IMR-90 (cell line): ENCODE measurements at regions not wholly inside any gene's neighbourhood (a gene's known extent, or its start where the extent isn't known, plus 50 kb on each side); places are given as distances from the start of the nearest gene placed in this dataset.

Experiments used
- ATAC-seq: fragments of 200-7000 bp; cut with Tn5 transposase; 2 replicates; pipeline ENCODE4 v1.9.1; 2020; ENCODE audit warnings: low read depth, mild to moderate bottlenecking, moderate library complexity
- BruUV-seq: library from RNA; stranded (reverse); fragments of 400-500 nt; replicated peaks from 2 replicates; lab custom pipeline; 2021; lab: Mats Ljungman, UMichigan
- CTCF ChIA-PET: fragments of 300-600 bp; formaldehyde crosslinking; extraction: SDS; loops from one replicate; lab custom pipeline; 2021; ENCODE audit warnings: antibody characterized with exemption; lab: Yijun Ruan, JAX
- POLR2A ChIA-PET: fragments of 300-600 bp; sonication (Branson Sonifier 250); formaldehyde crosslinking; loops from one replicate; lab custom pipeline; 2022; ENCODE audit warnings: antibody characterized with exemption; ENCODE audit not compliant: unreplicated experiment; lab: Charles Lee
- DNase-seq: peaks from one replicate; pipeline ENCODE4 v3.0.0; 2013
- H2AFZ ChIP-seq: replicated peaks from 2 replicates; pipeline ENCODE3; 2013; ENCODE audit warnings: low read length, mild to moderate bottlenecking; ENCODE audit not compliant: poor library complexity
- H2AK5ac ChIP-seq: 2 replicates; pipeline ENCODE4 v1.6.1; 2013; ENCODE audit warnings: low read depth, low read length, inconsistent platforms
- H2AK9ac ChIP-seq: replicated peaks from 2 replicates; pipeline ENCODE3; 2013; ENCODE audit warnings: mild to moderate bottlenecking, low read depth, low read length, moderate library complexity; ENCODE audit not compliant: poor library complexity
- H2BK120ac ChIP-seq: 2 replicates; pipeline ENCODE4 v1.6.1; 2013; ENCODE audit warnings: low read depth, low read length, inconsistent platforms
- H2BK15ac ChIP-seq: 3 replicates; pipeline ENCODE4 v1.6.1; 2013; ENCODE audit warnings: low read depth, low read length, inconsistent platforms
- H2BK20ac ChIP-seq: 2 replicates; pipeline ENCODE4 v1.6.1; 2013; ENCODE audit warnings: low read depth, mild to moderate bottlenecking, inconsistent platforms, low read length, moderate library complexity
- H2BK5ac ChIP-seq: 2 replicates; pipeline ENCODE4 v1.6.1; 2013; ENCODE audit warnings: mild to moderate bottlenecking, low read depth, low read length, inconsistent platforms; ENCODE audit not compliant: poor library complexity, severe bottlenecking
- H3K14ac ChIP-seq: replicated peaks from 2 replicates; pipeline ENCODE4 v1.6.1; 2013; ENCODE audit warnings: low read depth, low read length, inconsistent platforms
- H3K18ac ChIP-seq: 2 replicates; pipeline ENCODE4 v1.6.1; 2013; ENCODE audit warnings: low read depth, low read length, control low read depth
- H3K23ac ChIP-seq: 2 replicates; pipeline ENCODE4 v1.6.1; 2013; ENCODE audit warnings: low read depth, low read length, inconsistent platforms
- H3K27ac ChIP-seq: 2 replicates; pipeline ENCODE4 v1.5.1; 2013; ENCODE audit warnings: mild to moderate bottlenecking, control low read depth, low read length; ENCODE audit not compliant: insufficient read depth
- H3K27me3 ChIP-seq: 2 replicates; pipeline ENCODE4 v1.6.1; 2013; ENCODE audit warnings: low read length; ENCODE audit not compliant: control insufficient read depth, insufficient read depth
- H3K36me3 ChIP-seq: 2 replicates; pipeline ENCODE4 v1.6.1; 2013; ENCODE audit warnings: low read length, mixed read lengths; ENCODE audit not compliant: control insufficient read depth, insufficient read depth
- H3K4ac ChIP-seq: 2 replicates; pipeline ENCODE4 v1.6.1; 2013; ENCODE audit warnings: low read depth, low read length, inconsistent platforms
- H3K4me1 ChIP-seq: 2 replicates; pipeline ENCODE4 v1.6.1; 2013; ENCODE audit warnings: low read length, mixed read lengths; ENCODE audit not compliant: control insufficient read depth, insufficient read depth
- H3K4me2 ChIP-seq: 2 replicates; pipeline ENCODE4 v1.6.1; 2013; ENCODE audit warnings: low read depth, mild to moderate bottlenecking, control low read depth, low read length, moderate library complexity
- H3K4me3 ChIP-seq: 2 replicates; pipeline ENCODE4 v1.5.1; 2013; ENCODE audit warnings: low read depth, mild to moderate bottlenecking, control low read depth, low read length, moderate library complexity; ENCODE audit not compliant: insufficient read depth
- H3K56ac ChIP-seq: 2 replicates; pipeline ENCODE4 v1.6.1; 2013; ENCODE audit warnings: low read length, inconsistent platforms; ENCODE audit not compliant: insufficient read depth; ENCODE audit errors: extremely low read depth
- H3K79me1 ChIP-seq, 2 experiments: 2 replicates each; pipeline ENCODE4 v1.6.1; 2013; ENCODE audit warnings: low read length in 2 of 2, inconsistent platforms in 1 of 2, low read depth in 1 of 2
- H3K9ac ChIP-seq: 2 replicates; pipeline ENCODE4 v1.6.1; 2013; ENCODE audit warnings: low read depth, low read length, control low read depth
- H3K9me1 ChIP-seq: 2 replicates; pipeline ENCODE4 v1.6.1; 2013; ENCODE audit warnings: low read length, inconsistent platforms; ENCODE audit not compliant: insufficient read depth
- H3K9me3 ChIP-seq: 2 replicates; pipeline ENCODE4 v1.6.1; 2013; ENCODE audit warnings: low read length; ENCODE audit not compliant: control insufficient read depth, insufficient read depth
- H4K20me1 ChIP-seq: 2 replicates; pipeline ENCODE4 v1.6.1; 2013; ENCODE audit warnings: low read length, inconsistent platforms; ENCODE audit not compliant: insufficient read depth
- H4K5ac ChIP-seq: 2 replicates; pipeline ENCODE4 v1.6.1; 2013; ENCODE audit warnings: mild to moderate bottlenecking, low read depth, low read length, control low read depth
- H4K8ac ChIP-seq, 2 experiments: 2 replicates each; pipeline ENCODE4 v1.6.1; 2013; ENCODE audit warnings: low read depth in 2 of 2, low read length in 2 of 2, control low read depth in 1 of 2, inconsistent platforms in 1 of 2
- H4K91ac ChIP-seq: 2 replicates; pipeline ENCODE4 v1.6.1; 2013; ENCODE audit warnings: low read depth, low read length, inconsistent platforms; ENCODE audit not compliant: insufficient read depth
- BHLHE40 ChIP-seq: fragments of 150-350 bp; IDR thresholded peaks from 2 replicates; pipeline ENCODE4 v1.6.1; 2016; ENCODE audit warnings: mild to moderate bottlenecking, low read depth, low read length
- CEBPB ChIP-seq: IDR thresholded peaks from 2 replicates; pipeline ENCODE4 v1.6.1; 2012; ENCODE audit warnings: low read depth, low read length, improper control_type of control experiment
- CHD1 ChIP-seq: IDR thresholded peaks from 2 replicates; pipeline ENCODE4 v1.6.1; 2012; ENCODE audit warnings: low read depth, low read length, improper control_type of control experiment
- CTCF ChIP-seq: conservative IDR thresholded peaks from 2 replicates; pipeline ENCODE4 v1.5.1; 2012; ENCODE audit warnings: mild to moderate bottlenecking, low read depth, low read length, improper control_type of control experiment
- ELK1 ChIP-seq: fragments of 150-350 bp; IDR thresholded peaks from 2 replicates; pipeline ENCODE4 v1.6.1; 2016; ENCODE audit warnings: low read depth, mild to moderate bottlenecking, low read length, moderate library complexity, borderline replicate concordance
- FOS ChIP-seq: fragments of 150-350 bp; IDR thresholded peaks from 2 replicates; pipeline ENCODE4 v1.6.1; 2016; ENCODE audit warnings: low read depth, low read length
- MAFK ChIP-seq: IDR thresholded peaks from 2 replicates; pipeline ENCODE4 v1.6.1; 2012; ENCODE audit warnings: low read depth, low read length, improper control_type of control experiment
- MAZ ChIP-seq: IDR thresholded peaks from 2 replicates; pipeline ENCODE4 v1.6.1; 2012; ENCODE audit warnings: low read depth, mild to moderate bottlenecking, low read length, improper control_type of control experiment, moderate library complexity, borderline replicate concordance
- MXI1 ChIP-seq: IDR thresholded peaks from 2 replicates; pipeline ENCODE4 v1.6.1; 2012; ENCODE audit warnings: low read depth, mild to moderate bottlenecking, low read length, moderate library complexity, borderline replicate concordance
- NFE2L2 ChIP-seq: fragments of 150-350 bp; IDR thresholded peaks from 2 replicates; pipeline ENCODE4 v1.6.1; 2016; ENCODE audit warnings: low read depth, mild to moderate bottlenecking, low read length
- POLR2A ChIP-seq: IDR thresholded peaks from 2 replicates; pipeline ENCODE4 v1.6.1; 2012; ENCODE audit warnings: mild to moderate bottlenecking, low read depth, low read length
- RAD21 ChIP-seq: IDR thresholded peaks from 2 replicates; pipeline ENCODE4 v1.6.1; 2012; ENCODE audit warnings: low read length, improper control_type of control experiment
- RCOR1 ChIP-seq: IDR thresholded peaks from 2 replicates; pipeline ENCODE4 v1.6.1; 2012; ENCODE audit warnings: mild to moderate bottlenecking, low read length, improper control_type of control experiment; ENCODE audit not compliant: insufficient replicate concordance
- RFX5 ChIP-seq: IDR thresholded peaks from 2 replicates; pipeline ENCODE4 v1.8.0; 2012; ENCODE audit warnings: low read depth, mild to moderate bottlenecking, low read length, moderate library complexity
- SMC3 ChIP-seq: fragments of 150-350 bp; IDR thresholded peaks from 2 replicates; pipeline ENCODE4 v1.6.1; 2016; ENCODE audit warnings: low read depth, mild to moderate bottlenecking, antibody characterized with exemption, low read length, moderate library complexity
- USF2 ChIP-seq: fragments of 150-350 bp; IDR thresholded peaks from 2 replicates; pipeline ENCODE4 v1.6.1; 2017; ENCODE audit warnings: mild to moderate bottlenecking, antibody characterized with exemption, low read length, low read depth
- WGBS, 2 experiments: methylation state at CpG; one replicate each; pipeline versions ENCODE4 v1.1.5 to v1.1.7; 2013; ENCODE audit warnings: missing lambda C conversion rate in 2 of 2; ENCODE audit not compliant: insufficient read length in 1 of 2; ENCODE audit errors: extremely low coverage in 2 of 2; 5-methylcytosine and 5-hydroxymethylcytosine counted together
- dilution Hi-C: fragments of 300-500 bp; cut with HindIII; formaldehyde crosslinking; loops from one replicate; pipeline ENCODE4 v1.14.3; 2018; ENCODE audit warnings: low sequenced_read_pairs; ENCODE audit not compliant: unreplicated experiment
- in situ Hi-C: fragments of 300-500 bp; cut with MboI; formaldehyde crosslinking; loops from 3 replicates; pipeline ENCODE4 v1.14.3; 2019; ENCODE audit warnings: low sequenced_read_pairs, inconsistent platforms, mixed read lengths
- intact Hi-C: fragments of 100-400 bp; cut with micrococcal nuclease; formaldehyde crosslinking; loops from 2 replicates; pipeline ENCODE4 v1.10.0; 2022

GRCh38 chr1:4856396-4856795, 202.0 kb downstream of the AJAP1 start:
- ATAC-seq (no peak), DNase-seq (no peak)
- Histone ChIP-seq H3K23ac (no peak overlapping the region), H3K27me3 (no peaks in the 10 kb centered on the region), H2BK5ac (no peak overlapping the region), H2AFZ (no peak overlapping the region), H3K27ac (no peak overlapping the region), H3K4ac (no peak overlapping the region), H3K14ac (no peak overlapping the region), H3K9ac (no peak overlapping the region), H3K9me1 (no peaks in the 10 kb centered on the region), H3K18ac (no peak overlapping the region), H3K36me3 (no peaks in the 10 kb centered on the region), H3K4me3 (no peak overlapping the region), H2AK9ac (no peak overlapping the region), H2BK20ac (no peak overlapping the region), H2BK120ac (no peak overlapping the region), H3K56ac (no peak overlapping the region), H2AK5ac (no peak overlapping the region), H3K4me2 (no peak overlapping the region), H3K79me1 (no peaks in the 10 kb centered on the region), H3K9me3 (peaks cover 14% of the 10 kb centered on the region), H4K8ac (no peak overlapping the region), H3K4me1 (no peaks in the 10 kb centered on the region), H4K5ac (no peak overlapping the region), H2BK15ac (no peak overlapping the region), H4K20me1 (no peaks in the 10 kb centered on the region), H4K91ac (no peak overlapping the region)
- no TSS peak for BruUV-seq
- WGBS, 2 experiments: 45% methylated on average over 2 of the region's 3 CpGs; no CpG with 5 or more reads in 1 of the 2 experiments
- POLR2A ChIA-PET: no interaction called here
- in situ Hi-C loops (no loop called here), intact Hi-C loops (no loop called here), dilution Hi-C loops (no loop called here)
- no peak for TF ChIP-seq RAD21
- no peak for TF ChIP-seq MAFK
- no peak for TF ChIP-seq BHLHE40
- no peak for TF ChIP-seq FOS
- TF ChIP-seq NFE2L2: no peak
- no peak for TF ChIP-seq ELK1
- no peak for TF ChIP-seq CTCF
- TF ChIP-seq MAZ: no peak
- TF ChIP-seq SMC3: no peak
- TF ChIP-seq RCOR1: no peak
- TF ChIP-seq CEBPB: no peak
- TF ChIP-seq MXI1: no peak
- TF ChIP-seq POLR2A: no peak
- no peak for TF ChIP-seq RFX5
- no peak for TF ChIP-seq USF2
- TF ChIP-seq CHD1: no peak
- CTCF ChIA-PET: no interaction called here
